IMR-90 (cell line): ENCODE measurements at regions not wholly inside any gene's neighbourhood (a gene's known extent, or its start where the extent isn't known, plus 50 kb on each side); places are given as distances from the start of the nearest gene placed in this dataset.

Experiments
- ATAC-seq: fragments of 200-7000 bp; cut with Tn5 transposase; 2 replicates; pipeline ENCODE4 v1.9.1; 2020; ENCODE audit warnings: low read depth, mild to moderate bottlenecking, moderate library complexity
- BruUV-seq: library from RNA; stranded (reverse); fragments of 400-500 nt; replicated peaks from 2 replicates; lab custom pipeline; 2021; lab: Mats Ljungman, UMichigan
- CTCF ChIA-PET: fragments of 300-600 bp; formaldehyde crosslinking; extraction: SDS; loops from one replicate; lab custom pipeline; 2021; ENCODE audit warnings: antibody characterized with exemption; lab: Yijun Ruan, JAX
- POLR2A ChIA-PET: fragments of 300-600 bp; sonication (Branson Sonifier 250); formaldehyde crosslinking; loops from one replicate; lab custom pipeline; 2022; ENCODE audit warnings: antibody characterized with exemption; ENCODE audit not compliant: unreplicated experiment; lab: Charles Lee
- DNase-seq: peaks from one replicate; pipeline ENCODE4 v3.0.0; 2013
- H2AFZ ChIP-seq: replicated peaks from 2 replicates; pipeline ENCODE3; 2013; ENCODE audit warnings: low read length, mild to moderate bottlenecking; ENCODE audit not compliant: poor library complexity
- H2AK5ac ChIP-seq: 2 replicates; pipeline ENCODE4 v1.6.1; 2013; ENCODE audit warnings: low read depth, low read length, inconsistent platforms
- H2AK9ac ChIP-seq: replicated peaks from 2 replicates; pipeline ENCODE3; 2013; ENCODE audit warnings: mild to moderate bottlenecking, low read depth, low read length, moderate library complexity; ENCODE audit not compliant: poor library complexity
- H2BK120ac ChIP-seq: 2 replicates; pipeline ENCODE4 v1.6.1; 2013; ENCODE audit warnings: low read depth, low read length, inconsistent platforms
- H2BK15ac ChIP-seq: 3 replicates; pipeline ENCODE4 v1.6.1; 2013; ENCODE audit warnings: low read depth, low read length, inconsistent platforms
- H2BK20ac ChIP-seq: 2 replicates; pipeline ENCODE4 v1.6.1; 2013; ENCODE audit warnings: low read depth, mild to moderate bottlenecking, inconsistent platforms, low read length, moderate library complexity
- H2BK5ac ChIP-seq: 2 replicates; pipeline ENCODE4 v1.6.1; 2013; ENCODE audit warnings: mild to moderate bottlenecking, low read depth, low read length, inconsistent platforms; ENCODE audit not compliant: poor library complexity, severe bottlenecking
- H3K14ac ChIP-seq: replicated peaks from 2 replicates; pipeline ENCODE4 v1.6.1; 2013; ENCODE audit warnings: low read depth, low read length, inconsistent platforms
- H3K18ac ChIP-seq: 2 replicates; pipeline ENCODE4 v1.6.1; 2013; ENCODE audit warnings: low read depth, low read length, control low read depth
- H3K23ac ChIP-seq: 2 replicates; pipeline ENCODE4 v1.6.1; 2013; ENCODE audit warnings: low read depth, low read length, inconsistent platforms
- H3K27ac ChIP-seq: 2 replicates; pipeline ENCODE4 v1.5.1; 2013; ENCODE audit warnings: mild to moderate bottlenecking, control low read depth, low read length; ENCODE audit not compliant: insufficient read depth
- H3K27me3 ChIP-seq: 2 replicates; pipeline ENCODE4 v1.6.1; 2013; ENCODE audit warnings: low read length; ENCODE audit not compliant: control insufficient read depth, insufficient read depth
- H3K36me3 ChIP-seq: 2 replicates; pipeline ENCODE4 v1.6.1; 2013; ENCODE audit warnings: low read length, mixed read lengths; ENCODE audit not compliant: control insufficient read depth, insufficient read depth
- H3K4ac ChIP-seq: 2 replicates; pipeline ENCODE4 v1.6.1; 2013; ENCODE audit warnings: low read depth, low read length, inconsistent platforms
- H3K4me1 ChIP-seq: 2 replicates; pipeline ENCODE4 v1.6.1; 2013; ENCODE audit warnings: low read length, mixed read lengths; ENCODE audit not compliant: control insufficient read depth, insufficient read depth
- H3K4me2 ChIP-seq: 2 replicates; pipeline ENCODE4 v1.6.1; 2013; ENCODE audit warnings: low read depth, mild to moderate bottlenecking, control low read depth, low read length, moderate library complexity
- H3K4me3 ChIP-seq: 2 replicates; pipeline ENCODE4 v1.5.1; 2013; ENCODE audit warnings: low read depth, mild to moderate bottlenecking, control low read depth, low read length, moderate library complexity; ENCODE audit not compliant: insufficient read depth
- H3K56ac ChIP-seq: 2 replicates; pipeline ENCODE4 v1.6.1; 2013; ENCODE audit warnings: low read length, inconsistent platforms; ENCODE audit not compliant: insufficient read depth; ENCODE audit errors: extremely low read depth
- H3K79me1 ChIP-seq, 2 experiments: 2 replicates each; pipeline ENCODE4 v1.6.1; 2013; ENCODE audit warnings: low read length in 2 of 2, inconsistent platforms in 1 of 2, low read depth in 1 of 2
- H3K9ac ChIP-seq: 2 replicates; pipeline ENCODE4 v1.6.1; 2013; ENCODE audit warnings: low read depth, low read length, control low read depth
- H3K9me1 ChIP-seq: 2 replicates; pipeline ENCODE4 v1.6.1; 2013; ENCODE audit warnings: low read length, inconsistent platforms; ENCODE audit not compliant: insufficient read depth
- H3K9me3 ChIP-seq: 2 replicates; pipeline ENCODE4 v1.6.1; 2013; ENCODE audit warnings: low read length; ENCODE audit not compliant: control insufficient read depth, insufficient read depth
- H4K20me1 ChIP-seq: 2 replicates; pipeline ENCODE4 v1.6.1; 2013; ENCODE audit warnings: low read length, inconsistent platforms; ENCODE audit not compliant: insufficient read depth
- H4K5ac ChIP-seq: 2 replicates; pipeline ENCODE4 v1.6.1; 2013; ENCODE audit warnings: mild to moderate bottlenecking, low read depth, low read length, control low read depth
- H4K8ac ChIP-seq, 2 experiments: 2 replicates each; pipeline ENCODE4 v1.6.1; 2013; ENCODE audit warnings: low read depth in 2 of 2, low read length in 2 of 2, control low read depth in 1 of 2, inconsistent platforms in 1 of 2
- H4K91ac ChIP-seq: 2 replicates; pipeline ENCODE4 v1.6.1; 2013; ENCODE audit warnings: low read depth, low read length, inconsistent platforms; ENCODE audit not compliant: insufficient read depth
- MAZ ChIP-seq: IDR thresholded peaks from 2 replicates; pipeline ENCODE4 v1.6.1; 2012; ENCODE audit warnings: low read depth, mild to moderate bottlenecking, low read length, improper control_type of control experiment, moderate library complexity, borderline replicate concordance
- POLR2A ChIP-seq: IDR thresholded peaks from 2 replicates; pipeline ENCODE4 v1.6.1; 2012; ENCODE audit warnings: mild to moderate bottlenecking, low read depth, low read length
- RAD21 ChIP-seq: IDR thresholded peaks from 2 replicates; pipeline ENCODE4 v1.6.1; 2012; ENCODE audit warnings: low read length, improper control_type of control experiment
- RCOR1 ChIP-seq: IDR thresholded peaks from 2 replicates; pipeline ENCODE4 v1.6.1; 2012; ENCODE audit warnings: mild to moderate bottlenecking, low read length, improper control_type of control experiment; ENCODE audit not compliant: insufficient replicate concordance
- RFX5 ChIP-seq: IDR thresholded peaks from 2 replicates; pipeline ENCODE4 v1.8.0; 2012; ENCODE audit warnings: low read depth, mild to moderate bottlenecking, low read length, moderate library complexity
- SMC3 ChIP-seq: fragments of 150-350 bp; IDR thresholded peaks from 2 replicates; pipeline ENCODE4 v1.6.1; 2016; ENCODE audit warnings: low read depth, mild to moderate bottlenecking, antibody characterized with exemption, low read length, moderate library complexity
- WGBS, 2 experiments: methylation state at CpG; one replicate each; pipeline versions ENCODE4 v1.1.5 to v1.1.7; 2013; ENCODE audit warnings: missing lambda C conversion rate in 2 of 2; ENCODE audit not compliant: insufficient read length in 1 of 2; ENCODE audit errors: extremely low coverage in 2 of 2; 5-methylcytosine and 5-hydroxymethylcytosine counted together
- dilution Hi-C: fragments of 300-500 bp; cut with HindIII; formaldehyde crosslinking; loops from one replicate; pipeline ENCODE4 v1.14.3; 2018; ENCODE audit warnings: low sequenced_read_pairs; ENCODE audit not compliant: unreplicated experiment
- in situ Hi-C: fragments of 300-500 bp; cut with MboI; formaldehyde crosslinking; loops from 3 replicates; pipeline ENCODE4 v1.14.3; 2019; ENCODE audit warnings: low sequenced_read_pairs, inconsistent platforms, mixed read lengths
- intact Hi-C: fragments of 100-400 bp; cut with micrococcal nuclease; formaldehyde crosslinking; loops from 2 replicates; pipeline ENCODE4 v1.10.0; 2022
- TF ChIP-seq, protein P1 (sequence below): fragments of 150-350 bp; IDR thresholded peaks from 2 replicates; pipeline ENCODE4 v1.6.1; 2017; ENCODE audit warnings: mild to moderate bottlenecking, antibody characterized with exemption, low read length, low read depth
- TF ChIP-seq, protein P2 (sequence below): fragments of 150-350 bp; IDR thresholded peaks from 2 replicates; pipeline ENCODE4 v1.6.1; 2016; ENCODE audit warnings: low read depth, mild to moderate bottlenecking, low read length, moderate library complexity, borderline replicate concordance

GRCh38 chr14:104247336-104248202 is 109.2 kb downstream of the KIF26A start:
- no peaks in the 10 kb centered on the region for H3K9me1 ChIP-seq
- ChIA-PET POLR2A (no interaction called here), CTCF (no interaction called here)
- no peak overlapping the region for H3K14ac ChIP-seq
- in situ Hi-C loops: no loop called here
- no peak overlapping the region for H2BK5ac ChIP-seq
- no peak overlapping the region for H2AFZ ChIP-seq
- H3K56ac ChIP-seq: no peak overlapping the region
- DNase-seq: no peak
- H4K91ac ChIP-seq: no peak overlapping the region
- intact Hi-C loops: no loop called here
- no peak overlapping the region for H2AK5ac ChIP-seq
- peaks cover 57% of the 10 kb centered on the region for H3K9me3 ChIP-seq
- H3K4ac ChIP-seq: no peak overlapping the region
- no peak overlapping the region for H3K27ac ChIP-seq
- no peak overlapping the region for H4K5ac ChIP-seq
- no peak overlapping the region for H2AK9ac ChIP-seq
- H3K23ac ChIP-seq: no peak overlapping the region
- H2BK20ac ChIP-seq: no peak overlapping the region
- BruUV-seq: no TSS peak
- ATAC-seq: no peak
- no peak overlapping the region for H3K9ac ChIP-seq
- no peak overlapping the region for H4K8ac ChIP-seq
- H3K36me3 ChIP-seq: no peaks in the 10 kb centered on the region
- no peak overlapping the region for H3K4me3 ChIP-seq
- no peaks in the 10 kb centered on the region for H3K27me3 ChIP-seq
- TF ChIP-seq POLR2A (no peak), RFX5 (no peak), RAD21 (no peak), SMC3 (no peak), RCOR1 (no peak), MAZ (no peak)
- TF ChIP-seq, protein P1, sequence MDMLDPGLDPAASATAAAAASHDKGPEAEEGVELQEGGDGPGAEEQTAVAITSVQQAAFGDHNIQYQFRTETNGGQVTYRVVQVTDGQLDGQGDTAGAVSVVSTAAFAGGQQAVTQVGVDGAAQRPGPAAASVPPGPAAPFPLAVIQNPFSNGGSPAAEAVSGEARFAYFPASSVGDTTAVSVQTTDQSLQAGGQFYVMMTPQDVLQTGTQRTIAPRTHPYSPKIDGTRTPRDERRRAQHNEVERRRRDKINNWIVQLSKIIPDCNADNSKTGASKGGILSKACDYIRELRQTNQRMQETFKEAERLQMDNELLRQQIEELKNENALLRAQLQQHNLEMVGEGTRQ: no peak
- TF ChIP-seq, protein P2, sequence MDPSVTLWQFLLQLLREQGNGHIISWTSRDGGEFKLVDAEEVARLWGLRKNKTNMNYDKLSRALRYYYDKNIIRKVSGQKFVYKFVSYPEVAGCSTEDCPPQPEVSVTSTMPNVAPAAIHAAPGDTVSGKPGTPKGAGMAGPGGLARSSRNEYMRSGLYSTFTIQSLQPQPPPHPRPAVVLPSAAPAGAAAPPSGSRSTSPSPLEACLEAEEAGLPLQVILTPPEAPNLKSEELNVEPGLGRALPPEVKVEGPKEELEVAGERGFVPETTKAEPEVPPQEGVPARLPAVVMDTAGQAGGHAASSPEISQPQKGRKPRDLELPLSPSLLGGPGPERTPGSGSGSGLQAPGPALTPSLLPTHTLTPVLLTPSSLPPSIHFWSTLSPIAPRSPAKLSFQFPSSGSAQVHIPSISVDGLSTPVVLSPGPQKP: no peak
- no peaks in the 10 kb centered on the region for H3K79me1 ChIP-seq
- dilution Hi-C loops: no loop called here
- no peak overlapping the region for H3K18ac ChIP-seq
- no peak overlapping the region for H3K4me2 ChIP-seq
- H4K20me1 ChIP-seq: no peaks in the 10 kb centered on the region
- H2BK15ac ChIP-seq: no peak overlapping the region
- no peaks in the 10 kb centered on the region for H3K4me1 ChIP-seq
- H2BK120ac ChIP-seq: no peak overlapping the region
- WGBS, 2 experiments: 53% methylated on average over 5 of the region's 24 CpGs; no CpG with 5 or more reads in 1 of the 2 experiments
